ENCODE measurements at regions not wholly inside any gene's neighbourhood (a gene's known extent, or its start where the extent isn't known, plus 50 kb on each side); places are given as distances from the start of the nearest gene placed in this dataset.

DNA sequence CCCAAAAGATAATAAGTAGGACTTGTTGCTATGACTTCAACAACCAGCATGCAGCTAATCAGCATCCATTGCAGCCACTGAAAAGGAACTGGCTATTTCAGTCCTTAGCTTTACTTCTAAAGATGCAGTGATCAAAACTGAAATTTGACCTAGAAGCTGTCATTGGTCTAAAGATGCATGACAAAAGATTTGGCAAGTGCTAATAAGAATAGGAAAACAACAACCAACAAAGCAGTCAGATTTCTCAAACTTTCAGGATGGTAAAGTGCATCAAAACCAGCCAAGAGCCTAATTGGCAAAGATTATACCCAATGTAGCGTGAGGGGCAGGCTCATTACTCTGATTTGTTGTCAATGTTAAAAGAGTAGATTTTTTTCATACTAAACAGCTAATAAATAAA lies 77.1 kb upstream of the WDR17 start (continued):
- TF ChIP-seq OVOL2 (CRISPR knock-in tag; IDR thresholded peaks at IDR 0.05; ENCODE audit: borderline replicate concordance) = no peak
- no peak for TF ChIP-seq HMGA2 (CRISPR knock-in tag; IDR thresholded peaks at IDR 0.05)

DNA sequence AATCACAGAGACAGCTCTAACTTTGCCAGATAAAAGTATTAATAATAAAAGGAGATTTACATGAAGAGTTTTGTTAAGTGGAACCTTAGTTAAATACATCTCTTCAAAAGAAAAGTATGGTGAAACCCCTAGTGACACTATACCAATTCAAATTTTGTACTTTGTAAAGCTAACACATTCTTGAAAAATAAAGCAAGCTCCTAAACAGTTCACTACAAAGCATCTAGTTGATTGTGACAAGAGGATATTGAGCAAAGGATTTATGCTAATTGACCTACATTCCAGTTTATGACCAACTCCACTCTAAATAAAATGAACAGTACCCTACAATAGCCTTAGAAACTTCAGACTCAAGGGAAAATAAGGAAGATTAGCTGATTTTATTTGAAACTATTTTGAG lies 69.4 kb upstream of the WDR17 start:
- DNase-seq (ENCODE audit: low spot score) (no peak), ATAC-seq (no peak)
- peaks cover 6% of the 10 kb centered on the region for H3K27me3 Mint-ChIP-seq (ENCODE audit: low read depth)
- H3K9me3 Mint-ChIP-seq = no peaks in the 10 kb centered on the region
- H3K27ac Mint-ChIP-seq = no peak overlapping the region
- H3K4me1 Mint-ChIP-seq = peaks cover 46% of the 10 kb centered on the region
- no peaks in the 10 kb centered on the region for H3K36me3 Mint-ChIP-seq
- ChIA-PET CTCF (interaction anchor here (1.2 kb wide), 1 partner anchor 43 kb away, joined by 3 read pairs; no protein-coding TSS in a partner anchor), POLR2A (no interaction called here)
- no peak overlapping the region for H3K4me3 Mint-ChIP-seq
- TF ChIP-seq, protein P1, sequence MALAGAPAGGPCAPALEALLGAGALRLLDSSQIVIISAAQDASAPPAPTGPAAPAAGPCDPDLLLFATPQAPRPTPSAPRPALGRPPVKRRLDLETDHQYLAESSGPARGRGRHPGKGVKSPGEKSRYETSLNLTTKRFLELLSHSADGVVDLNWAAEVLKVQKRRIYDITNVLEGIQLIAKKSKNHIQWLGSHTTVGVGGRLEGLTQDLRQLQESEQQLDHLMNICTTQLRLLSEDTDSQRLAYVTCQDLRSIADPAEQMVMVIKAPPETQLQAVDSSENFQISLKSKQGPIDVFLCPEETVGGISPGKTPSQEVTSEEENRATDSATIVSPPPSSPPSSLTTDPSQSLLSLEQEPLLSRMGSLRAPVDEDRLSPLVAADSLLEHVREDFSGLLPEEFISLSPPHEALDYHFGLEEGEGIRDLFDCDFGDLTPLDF (CRISPR knock-in tag; IDR thresholded peaks at IDR 0.05) = no peak

GRCh38 chr4:175997291-175997690 lies 68.3 kb upstream of the WDR17 start:
- no peak overlapping the region for H3K27ac Mint-ChIP-seq
- H3K4me1 Mint-ChIP-seq = peaks cover 46% of the 10 kb centered on the region
- H3K36me3 Mint-ChIP-seq = no peaks in the 10 kb centered on the region
- H3K9me3 Mint-ChIP-seq = no peaks in the 10 kb centered on the region
- ATAC-seq = no peak
- no peak for DNase-seq (ENCODE audit: low spot score)
- ChIA-PET CTCF (no interaction called here), POLR2A (interaction anchor here (0.7 kb wide), 1 partner anchor 14 kb away, joined by 3 read pairs; no protein-coding TSS in a partner anchor)
- no peak overlapping the region for H3K4me3 Mint-ChIP-seq
- TF ChIP-seq OVOL2 (CRISPR knock-in tag; IDR thresholded peaks at IDR 0.05; ENCODE audit: borderline replicate concordance) = no peak
- TF ChIP-seq ATF1 (CRISPR knock-in tag; IDR thresholded peaks at IDR 0.05) = no peak
- no peak for TF ChIP-seq NFYB (CRISPR knock-in tag; conservative IDR thresholded peaks at IDR 0.05; ENCODE audit: low read depth)
- no peak for TF ChIP-seq ZNF317 (CRISPR knock-in tag; IDR thresholded peaks at IDR 0.05; ENCODE audit: borderline replicate concordance, low read depth)
- TF ChIP-seq, protein P2, sequence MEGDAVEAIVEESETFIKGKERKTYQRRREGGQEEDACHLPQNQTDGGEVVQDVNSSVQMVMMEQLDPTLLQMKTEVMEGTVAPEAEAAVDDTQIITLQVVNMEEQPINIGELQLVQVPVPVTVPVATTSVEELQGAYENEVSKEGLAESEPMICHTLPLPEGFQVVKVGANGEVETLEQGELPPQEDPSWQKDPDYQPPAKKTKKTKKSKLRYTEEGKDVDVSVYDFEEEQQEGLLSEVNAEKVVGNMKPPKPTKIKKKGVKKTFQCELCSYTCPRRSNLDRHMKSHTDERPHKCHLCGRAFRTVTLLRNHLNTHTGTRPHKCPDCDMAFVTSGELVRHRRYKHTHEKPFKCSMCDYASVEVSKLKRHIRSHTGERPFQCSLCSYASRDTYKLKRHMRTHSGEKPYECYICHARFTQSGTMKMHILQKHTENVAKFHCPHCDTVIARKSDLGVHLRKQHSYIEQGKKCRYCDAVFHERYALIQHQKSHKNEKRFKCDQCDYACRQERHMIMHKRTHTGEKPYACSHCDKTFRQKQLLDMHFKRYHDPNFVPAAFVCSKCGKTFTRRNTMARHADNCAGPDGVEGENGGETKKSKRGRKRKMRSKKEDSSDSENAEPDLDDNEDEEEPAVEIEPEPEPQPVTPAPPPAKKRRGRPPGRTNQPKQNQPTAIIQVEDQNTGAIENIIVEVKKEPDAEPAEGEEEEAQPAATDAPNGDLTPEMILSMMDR (IDR thresholded peaks at IDR 0.05) = no peak
- TF ChIP-seq PRDM15 (CRISPR knock-in tag; IDR thresholded peaks at IDR 0.05) = no peak
- no peak for TF ChIP-seq ZNF423 (CRISPR knock-in tag; IDR thresholded peaks at IDR 0.05)
- TF ChIP-seq MXD4 (CRISPR knock-in tag; IDR thresholded peaks at IDR 0.05; ENCODE audit: borderline replicate concordance) = no peak
- TF ChIP-seq ZBTB43 (CRISPR knock-in tag; IDR thresholded peaks at IDR 0.05) = no peak
- TF ChIP-seq USF2 (CRISPR knock-in tag; IDR thresholded peaks at IDR 0.05) = no peak
- no peak for TF ChIP-seq JUN (CRISPR knock-in tag; IDR thresholded peaks at IDR 0.05)
- TF ChIP-seq, protein P3, sequence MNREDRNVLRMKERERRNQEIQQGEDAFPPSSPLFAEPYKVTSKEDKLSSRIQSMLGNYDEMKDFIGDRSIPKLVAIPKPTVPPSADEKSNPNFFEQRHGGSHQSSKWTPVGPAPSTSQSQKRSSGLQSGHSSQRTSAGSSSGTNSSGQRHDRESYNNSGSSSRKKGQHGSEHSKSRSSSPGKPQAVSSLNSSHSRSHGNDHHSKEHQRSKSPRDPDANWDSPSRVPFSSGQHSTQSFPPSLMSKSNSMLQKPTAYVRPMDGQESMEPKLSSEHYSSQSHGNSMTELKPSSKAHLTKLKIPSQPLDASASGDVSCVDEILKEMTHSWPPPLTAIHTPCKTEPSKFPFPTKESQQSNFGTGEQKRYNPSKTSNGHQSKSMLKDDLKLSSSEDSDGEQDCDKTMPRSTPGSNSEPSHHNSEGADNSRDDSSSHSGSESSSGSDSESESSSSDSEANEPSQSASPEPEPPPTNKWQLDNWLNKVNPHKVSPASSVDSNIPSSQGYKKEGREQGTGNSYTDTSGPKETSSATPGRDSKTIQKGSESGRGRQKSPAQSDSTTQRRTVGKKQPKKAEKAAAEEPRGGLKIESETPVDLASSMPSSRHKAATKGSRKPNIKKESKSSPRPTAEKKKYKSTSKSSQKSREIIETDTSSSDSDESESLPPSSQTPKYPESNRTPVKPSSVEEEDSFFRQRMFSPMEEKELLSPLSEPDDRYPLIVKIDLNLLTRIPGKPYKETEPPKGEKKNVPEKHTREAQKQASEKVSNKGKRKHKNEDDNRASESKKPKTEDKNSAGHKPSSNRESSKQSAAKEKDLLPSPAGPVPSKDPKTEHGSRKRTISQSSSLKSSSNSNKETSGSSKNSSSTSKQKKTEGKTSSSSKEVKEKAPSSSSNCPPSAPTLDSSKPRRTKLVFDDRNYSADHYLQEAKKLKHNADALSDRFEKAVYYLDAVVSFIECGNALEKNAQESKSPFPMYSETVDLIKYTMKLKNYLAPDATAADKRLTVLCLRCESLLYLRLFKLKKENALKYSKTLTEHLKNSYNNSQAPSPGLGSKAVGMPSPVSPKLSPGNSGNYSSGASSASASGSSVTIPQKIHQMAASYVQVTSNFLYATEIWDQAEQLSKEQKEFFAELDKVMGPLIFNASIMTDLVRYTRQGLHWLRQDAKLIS (CRISPR knock-in tag; IDR thresholded peaks at IDR 0.05; ENCODE audit: borderline replicate concordance) = no peak
- TF ChIP-seq IRF1 (CRISPR knock-in tag; IDR thresholded peaks at IDR 0.05) = no peak
- TF ChIP-seq FOXJ3 (CRISPR knock-in tag; IDR thresholded peaks at IDR 0.05; ENCODE audit: borderline replicate concordance) = no peak
- TF ChIP-seq JAZF1 (CRISPR knock-in tag; IDR thresholded peaks at IDR 0.05) = no peak
- H3K27me3 Mint-ChIP-seq (ENCODE audit: low read depth) = peaks cover 14% of the 10 kb centered on the region

Data from WTC11 (cell line).